NCI-H446 treated with DMSO at 0.1 percent for 48 hours (cell line): ENCODE measurements at regions not wholly inside any gene's neighbourhood (a gene's known extent, or its start where the extent isn't known, plus 50 kb on each side); places are given as distances from the start of the nearest gene placed in this dataset.

Experiments
- DNase-seq: peaks from one replicate; lab custom pipeline; 2025; lab: John Stamatoyannopoulos, UW

DNA sequence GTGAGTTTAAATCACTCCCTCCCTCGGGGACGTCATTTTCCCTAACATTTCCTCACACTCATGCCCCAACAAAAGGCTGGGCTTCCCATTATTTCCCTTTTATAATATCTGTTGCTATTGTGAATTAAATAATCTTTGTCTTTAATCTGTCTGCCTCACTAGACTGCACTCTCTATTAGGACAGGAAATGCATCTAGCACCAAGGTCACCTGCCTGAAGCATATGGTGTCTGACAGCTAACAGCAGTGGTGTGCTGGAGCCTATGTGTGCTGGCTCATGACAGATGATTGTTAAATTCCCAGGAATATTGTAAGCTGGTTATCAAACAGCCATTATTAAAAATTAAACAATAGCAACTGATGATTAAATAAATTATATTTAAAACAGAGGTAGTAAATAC is 237.0 kb upstream of the CEP162 start:
- DNase-seq = no peak

DNA sequence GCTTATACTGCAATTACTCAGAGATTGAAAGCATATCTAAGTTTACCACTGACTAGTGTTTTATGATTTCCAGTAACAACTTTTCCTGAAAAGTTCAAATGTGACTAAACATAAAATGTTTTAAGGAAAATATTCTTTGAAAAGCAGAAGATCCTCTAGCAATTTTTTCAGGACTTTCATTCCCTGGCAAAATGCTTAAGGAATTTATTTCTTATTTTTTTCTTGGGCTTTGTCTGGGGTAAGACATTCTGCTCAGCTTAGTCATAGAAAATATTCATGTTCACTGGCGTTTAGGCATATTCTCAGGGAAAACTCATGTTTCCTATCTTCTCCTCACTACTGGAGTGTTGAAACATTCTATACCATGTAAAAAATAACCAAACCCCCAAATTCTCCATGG is 235.3 kb upstream of the CEP162 start:
- DNase-seq = no peak

DNA sequence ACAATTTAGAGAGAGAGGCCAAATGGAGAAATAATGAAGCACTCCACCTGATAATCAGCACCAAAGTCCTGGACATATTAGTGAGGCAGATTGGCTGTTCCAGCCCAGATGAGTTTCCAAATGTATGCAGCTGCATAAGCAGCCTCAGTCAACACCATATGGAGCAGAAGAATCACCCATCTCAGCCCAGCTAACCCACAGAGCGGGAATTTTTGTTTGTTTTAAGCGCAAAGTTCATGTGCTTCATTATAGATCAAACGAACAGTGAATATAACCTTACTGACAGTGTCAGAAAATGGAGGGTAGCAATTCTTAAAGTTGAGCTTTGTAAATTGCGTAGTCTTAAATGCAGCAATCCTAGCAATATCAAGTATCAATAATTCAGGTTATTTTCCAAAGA is 234.0 kb upstream of the CEP162 start:
- DNase-seq = no peak

DNA sequence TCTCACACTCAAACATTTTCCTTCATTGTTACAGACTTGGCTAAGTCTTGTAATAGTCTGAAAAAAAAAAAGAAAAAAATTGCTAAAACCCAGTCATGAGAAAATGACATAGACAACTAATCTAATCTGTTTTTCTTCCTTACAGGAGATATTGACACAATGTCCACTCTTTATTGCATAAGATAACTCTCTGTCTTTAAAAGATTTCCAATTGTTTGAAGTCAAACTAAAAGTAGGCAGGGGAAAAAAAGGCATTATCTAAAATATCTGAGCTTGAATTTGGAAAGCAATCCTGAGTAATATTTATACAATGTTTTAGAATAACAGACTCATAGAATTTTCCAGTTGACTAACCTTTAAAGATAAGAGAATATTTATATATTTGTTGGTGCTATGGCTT is 233.0 kb upstream of the CEP162 start:
- no peak for DNase-seq

DNA sequence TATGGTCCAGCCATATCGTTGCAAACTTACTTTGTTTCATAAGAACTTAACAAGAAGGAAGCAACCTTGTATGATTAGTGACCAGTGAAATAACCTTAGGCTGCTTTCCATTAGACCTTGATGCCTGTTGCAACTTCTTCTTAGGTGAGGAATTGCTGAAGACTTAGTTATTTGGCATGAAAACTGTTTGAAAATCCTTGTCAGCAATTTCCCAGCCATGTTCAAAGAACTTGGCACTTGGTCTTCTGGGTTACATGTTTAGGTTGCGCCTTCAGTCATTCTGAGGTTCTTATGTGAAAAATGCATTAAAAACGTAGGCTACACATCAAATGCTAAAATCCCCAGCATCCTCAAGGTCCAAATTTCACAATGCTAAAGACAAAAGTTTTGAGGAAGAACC is 232.0 kb upstream of the CEP162 start:
- no peak for DNase-seq

DNA sequence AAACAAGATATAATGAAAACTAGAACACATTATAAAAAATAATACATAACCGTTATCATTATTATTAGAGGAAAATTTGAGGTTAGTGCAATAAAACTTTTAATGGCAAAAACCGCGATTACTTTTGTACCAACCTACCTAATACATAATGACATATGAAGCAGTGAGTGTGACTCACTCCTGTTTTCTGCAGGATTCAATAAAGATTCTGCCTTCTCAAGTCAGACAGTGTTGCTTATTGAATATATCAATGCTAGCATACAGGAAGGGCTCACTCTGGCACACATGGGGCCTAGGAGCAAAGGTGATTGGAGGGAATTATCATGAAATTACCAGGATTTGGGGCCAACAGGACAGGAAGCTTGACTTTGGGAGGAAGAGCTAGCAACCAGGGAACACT is 230.8 kb upstream of the CEP162 start:
- no peak for DNase-seq

DNA sequence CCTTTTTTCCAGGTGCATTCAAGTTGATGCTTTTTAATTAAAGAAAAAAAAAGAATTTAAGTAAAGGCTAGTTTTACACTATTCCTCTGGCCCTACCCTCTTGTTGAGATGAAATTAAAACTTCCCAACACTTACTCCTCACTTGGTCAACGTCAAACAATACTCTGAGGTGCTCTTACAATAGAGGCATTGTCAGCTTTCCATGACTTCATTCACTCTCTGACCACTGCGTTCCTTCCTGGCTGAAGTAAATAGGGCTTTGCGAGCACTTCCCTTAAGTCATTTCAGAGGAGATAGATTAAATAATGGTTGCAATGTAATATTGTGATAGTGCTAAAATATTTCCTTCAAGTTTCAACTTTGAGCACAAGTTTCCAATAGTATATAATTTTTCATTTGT is 229.8 kb upstream of the CEP162 start:
- no peak for DNase-seq

DNA sequence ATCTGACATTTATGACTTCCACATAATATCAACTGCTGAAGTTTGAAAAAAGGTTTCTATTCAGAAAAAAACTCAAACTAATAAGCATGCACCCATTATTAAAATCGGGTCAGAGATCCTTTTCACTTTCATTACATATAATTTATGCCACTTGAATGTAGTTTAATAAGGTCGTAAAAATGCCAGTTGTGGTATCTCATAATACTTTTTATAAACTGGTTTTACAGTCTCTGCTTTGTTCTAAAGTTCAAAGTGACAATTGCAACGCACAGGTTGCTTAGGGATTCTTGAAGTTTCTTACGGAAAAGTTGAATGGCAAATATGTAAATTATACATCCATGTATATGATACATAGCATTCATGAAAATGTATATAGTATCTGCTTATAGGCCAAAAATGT is 229.4 kb upstream of the CEP162 start:
- no peak for DNase-seq

DNA sequence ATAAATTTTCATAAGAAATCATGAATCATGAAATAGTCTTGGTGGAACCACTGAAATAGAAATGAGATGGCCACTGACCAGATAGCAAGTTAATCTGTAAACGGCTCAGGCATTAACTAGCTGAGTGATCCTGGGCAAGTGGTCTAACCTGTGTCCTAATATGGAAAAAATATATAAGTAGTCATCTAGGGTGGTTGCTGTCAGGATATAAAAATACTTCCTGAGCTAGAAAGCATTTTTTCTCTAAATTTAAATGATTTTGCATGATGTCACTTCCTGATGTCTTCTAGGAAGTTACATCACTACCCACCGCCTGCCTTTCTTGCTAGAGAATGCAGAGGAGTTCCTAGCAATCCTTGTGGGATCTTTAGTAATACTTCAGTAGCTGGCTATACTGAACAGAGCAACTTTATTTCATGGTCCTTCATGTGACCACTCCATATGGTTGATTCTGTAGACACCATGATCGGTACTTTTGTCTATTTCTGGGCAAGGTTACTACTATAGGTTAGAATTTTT is 228.1 kb upstream of the CEP162 start:
- DNase-seq = no peak

DNA sequence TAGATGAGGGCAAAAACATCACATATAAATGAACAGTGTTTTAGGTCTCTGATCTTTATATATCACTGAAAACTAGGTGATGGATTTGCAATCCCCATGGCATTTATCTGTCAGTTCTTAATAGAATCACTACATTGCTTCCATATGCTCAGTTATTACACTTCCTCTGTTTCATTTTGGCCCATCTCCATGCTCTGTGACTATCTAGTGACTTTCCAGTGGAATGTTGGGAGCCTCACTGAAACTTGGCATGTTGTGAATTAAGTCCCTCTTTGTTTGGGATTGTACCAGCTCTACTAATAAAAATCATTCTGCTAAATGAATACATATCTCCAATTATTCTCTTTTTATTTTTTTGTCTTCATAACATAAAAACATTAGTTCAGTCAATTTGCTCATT is 226.1 kb upstream of the CEP162 start:
- no peak for DNase-seq

DNA sequence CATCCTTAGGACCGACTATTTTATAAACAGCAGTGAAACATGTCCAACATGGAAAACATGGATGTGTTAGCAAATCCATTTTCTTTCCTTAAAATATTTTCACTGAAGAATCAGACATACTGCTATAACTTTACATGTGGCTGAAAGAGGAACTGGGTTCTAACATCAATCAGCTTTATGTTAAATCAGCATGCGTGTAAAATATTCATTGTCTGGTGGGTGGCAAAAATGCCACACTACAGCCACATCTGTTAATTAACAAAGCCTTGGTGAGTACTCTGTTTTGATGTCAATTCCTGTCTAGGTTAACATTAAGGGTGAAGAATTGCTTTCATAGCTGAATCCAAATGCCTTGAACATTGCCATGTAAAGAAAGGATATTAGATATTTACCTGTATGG is 222.6 kb upstream of the CEP162 start:
- no peak for DNase-seq

DNA sequence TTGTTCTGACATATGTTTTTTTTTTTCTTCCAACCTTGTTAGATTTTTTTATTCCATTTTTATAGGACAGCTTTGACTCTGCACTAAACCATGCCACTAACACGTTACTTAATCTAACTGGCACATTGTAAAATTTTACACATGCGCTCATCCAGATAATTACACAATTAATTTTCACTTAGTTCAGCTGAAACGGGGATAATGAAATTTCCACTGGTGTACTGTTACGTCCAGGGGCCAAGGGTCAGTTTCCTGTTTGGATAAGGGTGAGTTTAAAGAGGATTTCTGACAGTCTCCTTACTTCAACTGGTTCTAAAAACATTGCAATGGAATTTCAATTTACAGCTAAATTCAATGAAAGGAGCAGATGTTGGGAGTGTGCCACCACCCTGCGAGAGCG is 221.8 kb upstream of the CEP162 start:
- DNase-seq = no peak

DNA sequence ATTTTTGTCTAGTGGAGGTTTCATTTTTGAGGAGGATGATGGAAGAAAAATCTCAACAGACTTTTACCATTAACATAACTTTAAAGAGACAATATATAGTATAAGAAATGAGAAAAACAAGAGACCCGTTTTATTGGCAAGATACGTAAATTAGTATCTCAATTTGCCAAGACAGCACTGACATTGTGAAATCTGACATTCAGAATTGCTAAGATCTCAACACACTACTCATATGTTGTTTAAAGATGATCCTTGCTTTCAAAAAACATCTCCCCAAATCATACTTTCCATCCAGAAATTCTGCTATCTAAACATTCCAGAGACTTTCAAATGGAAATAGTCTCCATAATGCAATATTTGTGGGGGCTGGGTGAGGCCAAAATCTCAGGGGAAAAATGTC is 220.9 kb upstream of the CEP162 start:
- no peak for DNase-seq

DNA sequence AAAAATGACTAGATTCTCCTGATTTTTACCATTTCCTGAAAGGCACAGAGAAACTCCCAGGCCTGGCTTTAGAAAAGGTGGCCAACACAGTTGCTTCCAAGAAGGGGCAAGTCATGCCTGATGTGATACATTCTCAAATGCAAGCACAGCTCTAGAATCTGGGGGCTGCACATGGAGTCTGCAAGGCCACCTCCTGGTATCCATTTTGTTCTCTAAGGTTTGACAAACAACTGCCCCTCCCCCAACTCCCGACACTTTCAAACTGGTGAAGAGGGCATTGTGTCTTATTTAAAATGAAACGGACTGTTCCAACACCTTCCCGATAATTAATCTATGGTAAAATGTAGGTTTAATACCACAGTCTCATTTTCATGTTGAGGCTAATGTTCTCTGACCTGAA is 220.2 kb upstream of the CEP162 start:
- DNase-seq = no peak

DNA sequence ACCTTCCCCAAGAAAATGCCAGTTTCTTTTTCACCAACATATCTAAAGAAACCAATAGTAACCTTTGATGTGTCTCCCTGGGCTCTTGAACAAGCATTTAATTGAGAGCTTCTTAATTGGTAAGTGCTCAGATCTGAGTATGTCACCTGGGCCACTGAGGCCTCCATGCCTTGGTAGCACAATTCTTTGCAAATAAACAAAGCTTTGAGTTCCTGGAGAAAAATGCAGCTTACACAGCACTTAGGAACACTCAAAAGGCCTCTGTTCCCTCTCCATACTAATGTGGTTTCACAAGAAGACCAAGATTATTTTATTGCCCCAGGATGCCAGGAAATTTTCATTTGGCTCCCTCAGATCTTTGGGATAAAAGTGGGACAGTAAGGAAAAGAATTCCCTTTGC is 217.6 kb upstream of the CEP162 start:
- no peak for DNase-seq

DNA sequence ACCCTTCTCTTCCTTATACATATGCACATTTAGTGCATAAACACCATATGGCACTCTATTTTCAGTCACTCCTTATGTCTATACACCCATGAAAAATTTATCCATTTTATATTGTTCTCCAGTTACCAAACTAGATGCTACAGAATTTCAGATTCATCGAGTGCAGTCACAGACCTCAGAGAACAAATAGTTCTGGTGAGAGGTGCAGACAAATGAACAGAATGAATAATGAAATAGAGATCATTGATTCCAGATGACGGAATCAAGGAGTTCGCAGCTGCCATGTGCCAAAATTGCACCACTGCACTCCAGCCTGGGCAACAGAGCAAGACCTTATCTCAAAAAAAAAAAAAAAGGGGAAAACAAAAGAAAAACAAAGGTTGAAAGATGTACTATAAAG is 214.8 kb upstream of the CEP162 start:
- no peak for DNase-seq

DNA sequence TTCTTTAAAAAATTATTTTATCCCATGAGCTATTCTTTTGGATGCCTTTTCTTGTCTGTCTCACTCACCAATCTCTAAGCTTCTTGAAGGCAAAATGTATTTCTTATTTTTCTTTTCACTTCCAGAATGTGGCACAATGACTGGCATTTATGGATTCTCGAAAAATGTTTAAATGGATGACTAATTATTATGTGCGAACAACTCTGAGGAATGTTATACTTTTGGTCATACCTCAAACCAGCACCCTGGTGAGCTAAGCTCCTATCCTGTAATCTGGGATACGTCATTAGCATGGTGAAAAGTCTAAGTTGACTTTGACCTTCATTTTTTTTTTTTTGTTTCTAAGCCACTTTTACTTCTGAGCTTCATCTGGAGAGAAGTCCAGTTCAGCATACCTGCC is 214.0 kb upstream of the CEP162 start:
- DNase-seq = no peak

DNA sequence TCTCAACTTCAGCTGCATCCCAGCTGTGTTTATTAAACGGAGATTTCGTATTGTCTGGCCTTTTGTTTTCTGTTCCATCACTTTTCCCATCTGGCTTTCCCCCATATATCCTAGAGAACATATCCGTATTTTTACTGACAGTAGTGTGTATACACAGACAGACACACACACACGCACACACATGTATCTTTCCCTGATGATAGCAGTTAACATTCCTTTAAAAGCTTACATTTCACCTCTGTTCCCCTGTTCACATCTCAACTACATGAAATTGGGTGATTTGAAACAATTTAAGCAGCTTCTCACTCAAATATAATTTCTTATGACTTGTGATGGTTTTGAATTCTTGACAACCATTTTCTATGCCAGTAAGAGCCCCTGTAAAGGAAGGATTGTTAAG is 207.1 kb upstream of the CEP162 start:
- no peak for DNase-seq

DNA sequence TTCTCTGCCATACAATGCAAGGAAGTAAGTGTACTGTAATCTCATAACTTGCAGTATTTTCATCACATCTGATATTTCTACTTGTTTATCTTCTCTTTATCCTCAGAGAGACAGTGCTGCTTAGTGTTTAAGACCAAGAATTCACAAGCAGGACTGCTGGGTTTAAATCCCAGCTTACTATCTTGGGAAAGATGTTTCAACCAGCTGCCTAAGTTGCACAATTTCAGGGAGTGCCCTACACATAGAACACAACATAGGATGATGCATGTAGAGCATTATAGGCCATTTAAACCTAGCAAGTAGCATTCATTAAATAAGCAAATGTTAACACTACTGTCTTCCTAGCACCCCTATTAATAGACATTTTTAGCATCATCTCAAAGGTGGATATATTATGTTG is 205.2 kb upstream of the CEP162 start:
- no peak for DNase-seq

DNA sequence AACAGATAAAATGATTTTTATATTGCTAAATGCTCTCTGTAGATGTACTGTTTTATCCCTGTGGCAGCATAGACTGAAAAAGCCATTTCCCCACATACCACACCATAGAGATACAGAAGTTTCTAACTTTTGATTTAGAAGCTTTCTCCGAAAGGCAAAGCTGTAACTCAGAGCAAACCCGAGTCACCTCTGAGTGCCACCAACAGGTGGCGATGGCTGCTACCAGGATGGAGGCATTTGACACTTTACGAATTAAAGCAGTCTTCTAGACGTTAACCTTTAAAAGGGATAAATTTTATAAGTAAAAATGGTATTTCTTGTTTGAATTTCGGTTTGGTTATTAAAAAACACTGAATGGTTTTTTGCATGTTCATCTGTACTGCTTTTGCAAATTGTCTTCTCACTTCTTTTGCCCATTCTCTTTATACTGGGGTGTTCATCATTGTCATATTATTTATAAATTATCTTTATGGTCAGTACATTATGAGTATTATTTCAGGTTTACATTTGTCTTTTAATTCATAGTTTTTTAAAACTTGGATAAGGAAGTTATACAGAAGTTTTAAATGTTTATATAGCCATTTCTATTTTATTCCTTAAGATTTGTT is 201.0 kb upstream of the CEP162 start:
- peak; percentile 1 for DNase-seq

DNA sequence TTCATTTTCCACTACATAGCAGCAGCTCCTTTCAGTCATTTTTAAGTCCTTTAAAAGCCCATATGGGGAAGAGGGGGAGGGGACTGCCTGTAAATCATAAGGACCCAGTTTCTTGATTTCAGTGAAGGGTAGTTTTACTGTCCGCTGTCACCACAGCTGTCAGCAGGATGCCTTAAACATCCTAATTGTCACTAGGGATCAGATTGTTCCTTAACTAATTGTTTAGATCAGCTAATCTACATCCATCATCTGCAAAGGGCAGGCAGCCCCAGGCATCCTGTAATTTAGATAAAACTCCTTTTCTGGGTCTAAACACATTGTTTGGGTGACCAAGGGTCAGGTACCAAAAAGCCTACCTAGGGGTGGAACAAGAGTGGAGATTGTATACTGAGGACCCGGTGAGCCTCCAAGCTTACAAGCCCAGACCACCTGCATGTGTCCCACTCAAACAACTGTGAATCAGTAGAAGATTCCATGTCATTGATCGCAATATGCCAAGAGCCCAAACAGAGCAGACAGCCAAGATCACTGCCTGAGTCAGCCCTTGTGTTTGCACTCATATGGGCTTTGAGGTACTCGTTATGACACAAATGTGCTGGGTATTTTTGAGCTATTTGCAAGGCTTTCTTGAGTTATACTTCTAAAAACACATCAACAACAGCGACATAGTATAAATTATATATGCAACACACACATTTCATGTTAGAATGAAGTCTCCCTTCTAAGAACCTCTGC is 198.7 kb upstream of the CEP162 start:
- no peak for DNase-seq

DNA sequence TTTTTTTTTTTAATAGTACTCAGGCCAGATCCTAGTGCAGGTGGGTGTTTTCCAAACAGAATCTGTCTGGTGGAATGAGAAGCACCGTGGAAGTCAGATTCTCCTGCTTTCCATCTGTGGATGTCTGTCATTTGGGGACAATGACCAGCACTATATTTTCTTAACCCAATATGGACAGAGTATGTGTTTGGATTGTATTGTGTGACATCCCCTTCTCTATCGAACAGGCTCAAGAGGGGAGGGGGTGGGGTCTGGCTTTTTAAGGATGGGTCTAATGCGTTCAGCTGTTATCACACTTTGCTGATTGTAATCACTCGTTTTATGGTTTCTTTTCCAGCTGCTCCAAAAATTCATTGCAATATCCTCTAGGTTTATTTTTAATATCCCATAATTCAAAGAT is 197.5 kb upstream of the CEP162 start:
- DNase-seq = no peak

DNA sequence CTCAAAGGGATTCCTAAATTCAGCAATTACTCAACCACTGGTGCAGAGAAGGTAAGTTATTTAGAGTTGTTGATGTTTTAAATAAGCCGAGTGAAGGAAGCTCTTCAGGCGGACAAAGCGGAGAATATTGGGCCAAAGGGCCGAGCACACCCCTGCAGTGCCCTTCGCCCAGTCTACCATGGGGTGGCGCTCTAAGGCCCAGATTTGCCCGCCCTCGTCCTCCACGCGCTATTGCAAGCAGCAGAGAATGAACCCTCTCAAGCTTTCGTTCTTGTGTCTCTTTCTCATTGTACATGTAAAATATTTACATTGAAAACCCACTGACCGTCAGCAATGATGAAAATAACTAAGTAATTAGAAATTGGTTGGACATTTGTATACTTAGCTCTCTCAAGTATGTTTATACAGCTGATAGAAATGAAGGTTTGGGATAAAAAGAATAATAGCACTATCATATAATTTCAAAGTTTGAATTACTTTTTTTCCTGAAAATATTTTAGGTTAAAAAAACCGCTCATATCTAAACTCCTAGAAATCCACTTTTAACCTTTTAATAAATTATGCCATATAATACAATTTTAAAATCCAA is 195.0 kb upstream of the CEP162 start:
- no peak for DNase-seq

DNA sequence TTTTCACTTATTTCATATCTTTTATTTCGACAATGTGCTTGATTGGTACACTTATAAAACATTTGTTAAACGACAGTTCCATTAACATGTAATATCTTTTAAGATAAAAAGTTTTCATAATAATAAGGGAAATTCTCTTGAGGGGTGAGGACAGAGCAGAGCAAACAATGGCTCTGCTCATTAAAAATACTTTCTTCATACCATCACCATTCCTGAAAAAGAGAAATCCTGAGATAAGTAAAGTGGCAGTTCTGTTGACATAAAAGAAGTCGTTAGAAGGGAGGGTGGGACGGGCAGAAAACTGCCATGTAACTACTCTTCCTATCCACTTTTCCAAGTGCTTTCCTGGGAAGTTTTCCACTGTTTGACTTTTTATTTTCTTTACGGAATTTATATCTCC is 193.6 kb upstream of the CEP162 start:
- DNase-seq = no peak
